GM13976 (cell line): ENCODE measurements at regions not wholly inside any gene's neighbourhood (a gene's known extent, or its start where the extent isn't known, plus 50 kb on each side); places are given as distances from the start of the nearest gene placed in this dataset.

Experiments used
- DNase-seq: peaks from one replicate; pipeline ENCODE4 v3.0.0; 2012; ENCODE audit warnings: low spot score
- in situ Hi-C: fragments of 300-500 bp; cut with MboI; formaldehyde crosslinking; loops from one replicate; pipeline ENCODE4 v1.12.0; 2022; ENCODE audit warnings: low sequenced_read_pairs, mixed read lengths, inconsistent platforms; ENCODE audit not compliant: unreplicated experiment
- TF ChIP-seq, protein P1 (sequence below): IDR thresholded peaks from 2 replicates; pipeline ENCODE4 v1.5.1; 2012; ENCODE audit warnings: borderline replicate concordance, mild to moderate bottlenecking; ENCODE audit not compliant: insufficient read depth; ENCODE audit errors: extremely low read depth, missing control alignments, control extremely low read depth

DNA sequence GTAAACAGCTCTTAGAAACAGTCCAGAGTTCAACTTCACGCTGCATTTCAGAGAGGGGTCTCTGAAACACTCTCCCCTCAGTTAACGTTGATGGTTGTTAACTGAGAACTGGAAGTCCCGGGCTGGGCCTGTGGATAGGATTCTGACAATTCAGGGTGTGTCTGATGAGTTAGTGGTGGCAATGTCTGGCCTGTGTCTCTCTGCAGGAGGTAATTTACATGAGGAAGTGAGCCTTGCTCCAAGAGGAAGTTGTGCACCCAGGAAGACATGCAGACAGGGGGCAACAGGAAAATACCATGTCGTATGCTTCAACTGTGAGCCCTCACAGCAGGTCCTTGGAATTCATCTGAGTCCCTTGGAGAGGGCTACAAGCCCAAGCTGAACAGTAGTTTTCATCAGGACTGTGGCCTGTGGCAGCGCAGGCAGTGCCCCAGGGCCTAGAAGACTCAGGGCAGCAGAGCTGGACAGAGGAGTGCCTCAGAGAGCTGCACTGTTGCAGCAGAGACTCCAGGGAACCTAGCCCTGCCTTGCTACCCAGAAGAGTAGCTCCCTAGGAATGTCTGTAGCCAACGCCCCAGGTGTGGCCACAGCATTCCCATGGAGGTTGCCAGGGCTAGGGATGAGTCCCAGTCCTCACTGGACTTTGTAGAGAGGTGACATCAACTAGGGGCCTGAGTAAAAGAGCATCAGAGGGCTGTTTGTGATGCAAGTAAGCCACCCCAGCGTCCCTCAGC is 104.6 kb upstream of the SELENOK start:
- TF ChIP-seq, protein P1, sequence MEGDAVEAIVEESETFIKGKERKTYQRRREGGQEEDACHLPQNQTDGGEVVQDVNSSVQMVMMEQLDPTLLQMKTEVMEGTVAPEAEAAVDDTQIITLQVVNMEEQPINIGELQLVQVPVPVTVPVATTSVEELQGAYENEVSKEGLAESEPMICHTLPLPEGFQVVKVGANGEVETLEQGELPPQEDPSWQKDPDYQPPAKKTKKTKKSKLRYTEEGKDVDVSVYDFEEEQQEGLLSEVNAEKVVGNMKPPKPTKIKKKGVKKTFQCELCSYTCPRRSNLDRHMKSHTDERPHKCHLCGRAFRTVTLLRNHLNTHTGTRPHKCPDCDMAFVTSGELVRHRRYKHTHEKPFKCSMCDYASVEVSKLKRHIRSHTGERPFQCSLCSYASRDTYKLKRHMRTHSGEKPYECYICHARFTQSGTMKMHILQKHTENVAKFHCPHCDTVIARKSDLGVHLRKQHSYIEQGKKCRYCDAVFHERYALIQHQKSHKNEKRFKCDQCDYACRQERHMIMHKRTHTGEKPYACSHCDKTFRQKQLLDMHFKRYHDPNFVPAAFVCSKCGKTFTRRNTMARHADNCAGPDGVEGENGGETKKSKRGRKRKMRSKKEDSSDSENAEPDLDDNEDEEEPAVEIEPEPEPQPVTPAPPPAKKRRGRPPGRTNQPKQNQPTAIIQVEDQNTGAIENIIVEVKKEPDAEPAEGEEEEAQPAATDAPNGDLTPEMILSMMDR = no peak
- no peak for DNase-seq
- in situ Hi-C loops = no loop called here

DNA sequence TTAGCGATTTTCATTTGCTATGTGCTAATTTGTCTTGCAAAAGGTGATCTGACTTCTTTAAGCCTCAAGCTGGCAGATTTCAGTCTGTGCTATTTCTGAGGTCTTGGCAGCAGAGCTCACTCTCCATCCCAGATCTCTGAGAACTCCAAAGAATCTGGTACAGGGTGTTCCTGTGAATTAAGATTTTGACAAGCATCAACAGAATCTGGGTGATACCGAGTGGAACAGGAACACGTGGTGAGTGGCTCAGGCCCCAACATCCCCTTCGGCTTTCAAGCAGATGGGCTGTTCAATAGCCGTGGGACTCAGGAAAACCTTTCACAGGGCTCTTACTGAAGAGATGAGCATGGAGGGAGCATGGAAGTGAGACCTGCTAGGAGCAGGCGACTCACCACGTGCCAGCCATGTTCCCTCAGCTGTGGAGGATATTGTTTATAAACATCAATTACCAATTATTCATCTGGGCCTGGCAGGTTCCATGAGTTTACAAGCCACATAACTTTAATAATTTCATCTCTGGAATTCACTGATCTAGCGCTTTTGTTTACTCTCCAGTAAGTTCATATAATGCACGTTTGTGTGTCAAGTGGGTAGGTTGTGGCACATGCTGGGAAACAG is 103.4 kb upstream of the SELENOK start:
- in situ Hi-C loops = no loop called here
- TF ChIP-seq, protein P1 = no peak

DNA sequence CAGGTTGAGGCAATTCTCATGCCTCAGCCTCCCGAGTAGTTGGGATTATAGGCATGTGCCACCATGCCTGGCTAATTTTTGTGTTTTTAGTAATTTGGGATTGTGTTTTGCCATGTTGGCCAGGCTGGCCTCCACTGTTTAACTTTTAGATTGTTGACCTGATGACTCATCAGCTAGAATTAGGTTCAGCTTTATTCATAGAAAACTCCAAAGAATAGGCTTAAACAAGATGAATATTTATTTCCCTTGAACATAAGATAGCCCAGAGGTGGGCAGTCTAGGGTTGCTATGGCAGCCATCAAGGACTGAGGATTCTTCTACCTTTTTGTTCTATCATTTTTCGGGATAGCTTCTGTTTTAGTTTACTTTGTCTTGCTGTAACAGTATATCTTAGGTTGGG is 99.6 kb upstream of the SELENOK start:
- no peak for DNase-seq
- in situ Hi-C loops = no loop called here
- TF ChIP-seq, protein P1 = no peak

More for the DNA sequence above, 103.4 kb upstream of the SELENOK start:
- no peak for DNase-seq

DNA sequence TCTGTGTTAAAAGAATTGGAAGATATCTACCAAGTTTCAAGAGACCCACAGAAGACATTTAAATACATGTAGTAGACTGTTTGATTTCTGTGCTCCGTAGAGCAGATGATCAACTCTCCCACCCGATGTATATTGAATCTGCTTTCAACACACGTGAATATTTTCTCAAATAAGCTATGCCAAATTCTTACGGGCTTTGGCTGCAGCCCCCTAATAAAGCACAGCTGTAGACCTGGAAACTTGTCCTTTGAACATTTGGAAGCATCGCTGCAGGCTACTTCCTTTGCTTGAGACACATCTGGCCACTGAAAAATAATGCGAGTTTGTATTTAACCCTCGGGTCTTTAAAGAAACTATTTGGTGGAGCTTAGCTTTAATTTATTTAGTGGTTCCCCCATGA is 98.3 kb upstream of the SELENOK start:
- TF ChIP-seq, protein P1 = no peak
- DNase-seq = no peak
- in situ Hi-C loops = no loop called here

DNA sequence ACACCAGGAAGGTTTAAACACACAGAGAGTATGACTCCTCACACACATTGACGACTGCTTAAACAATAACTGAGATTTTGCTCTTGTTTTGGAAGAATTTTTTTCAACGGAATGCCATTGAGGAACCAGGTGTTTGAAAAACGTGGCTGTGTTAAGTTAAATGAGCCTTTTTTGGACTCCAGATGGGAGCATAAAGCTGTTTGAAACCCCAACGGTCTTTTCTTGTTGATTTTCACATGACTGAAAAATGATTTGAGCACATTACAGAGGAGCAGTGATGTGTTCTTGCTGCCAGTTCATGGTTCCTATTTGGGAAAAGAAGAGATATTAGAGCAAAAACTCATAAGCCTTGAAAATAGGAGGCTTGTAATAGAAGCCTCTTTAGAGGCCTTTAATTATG is 97.8 kb upstream of the SELENOK start:
- DNase-seq = no peak
- in situ Hi-C loops = no loop called here
- TF ChIP-seq, protein P1 = no peak

DNA sequence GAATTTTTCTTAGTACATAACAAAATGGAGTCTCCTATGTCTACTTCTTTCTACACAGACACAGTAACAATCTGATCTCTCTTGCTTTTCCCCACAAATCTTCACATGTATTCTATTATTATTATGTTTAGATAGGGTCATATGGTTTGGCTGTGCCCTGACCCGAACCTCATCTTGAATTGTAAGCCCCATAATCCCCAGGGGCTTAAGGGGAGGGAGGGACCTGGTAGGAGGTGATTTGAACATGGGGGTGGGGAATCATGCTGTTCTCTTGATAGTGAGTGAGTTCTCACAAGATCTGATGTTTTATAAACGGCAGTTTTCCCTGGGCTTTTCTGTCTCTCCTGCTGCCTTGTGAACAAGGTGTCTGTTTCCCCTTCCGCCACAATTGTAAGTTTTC is 86.7 kb upstream of the SELENOK start:
- in situ Hi-C loops = no loop called here
- TF ChIP-seq, protein P1 = no peak
- DNase-seq = no peak
